Trophoblast cell (in vitro differentiated cells and primary cell): ENCODE measurements at regions not wholly inside any gene's neighbourhood (a gene's known extent, or its start where the extent isn't known, plus 50 kb on each side); places are given as distances from the start of the nearest gene placed in this dataset.

Experiments
- DNase-seq, 2 donors: peaks; one replicate each; pipeline ENCODE4 v3.0.0-alpha.2; 2016
- H2AFZ ChIP-seq: 2 replicates; pipeline ENCODE4 v1.6.1; 2013; ENCODE audit warnings: low read length, moderate library complexity, mild to moderate bottlenecking; ENCODE audit not compliant: insufficient read depth, poor library complexity
- H2AK5ac ChIP-seq: 2 replicates; pipeline ENCODE4 v1.6.1; 2013; ENCODE audit warnings: mild to moderate bottlenecking, low read length
- H2BK120ac ChIP-seq: 2 replicates; pipeline ENCODE4 v1.6.1; 2013; ENCODE audit warnings: low read length, mild to moderate bottlenecking, moderate library complexity; ENCODE audit not compliant: insufficient read depth, poor library complexity
- H2BK12ac ChIP-seq: 2 replicates; pipeline ENCODE4 v1.6.1; 2013; ENCODE audit warnings: mild to moderate bottlenecking, low read length, moderate library complexity
- H2BK5ac ChIP-seq: 2 replicates; pipeline ENCODE4 v1.6.1; 2013; ENCODE audit warnings: low read length, low read depth, moderate library complexity, mild to moderate bottlenecking; ENCODE audit not compliant: poor library complexity
- H3K14ac ChIP-seq: 2 replicates; pipeline ENCODE4 v1.6.1; 2013; ENCODE audit warnings: mild to moderate bottlenecking, low read length
- H3K18ac ChIP-seq: 2 replicates; pipeline ENCODE4 v1.6.1; 2013; ENCODE audit warnings: mild to moderate bottlenecking, low read length
- H3K23ac ChIP-seq: 2 replicates; pipeline ENCODE4 v1.6.1; 2013; ENCODE audit warnings: low read length
- H3K27ac ChIP-seq: 2 replicates; pipeline ENCODE4 v1.5.1; 2013; ENCODE audit warnings: low read depth, mild to moderate bottlenecking, inconsistent platforms, low read length, moderate library complexity
- H3K27me3 ChIP-seq: 2 replicates; pipeline ENCODE4 v1.6.1; 2013; ENCODE audit warnings: inconsistent platforms, mild to moderate bottlenecking, low read length, moderate library complexity; ENCODE audit not compliant: insufficient read depth
- H3K36me3 ChIP-seq, 2 experiments: 1 replicate in 1 of 2; 2 replicates in 1 of 2; pipeline ENCODE4 v1.6.1; 2013; ENCODE audit warnings: low read length in 2 of 2, mild to moderate bottlenecking in 2 of 2, moderate library complexity in 1 of 2; ENCODE audit not compliant: insufficient read depth in 2 of 2, control insufficient read depth in 1 of 2
- H3K4ac ChIP-seq: 2 replicates; pipeline ENCODE4 v1.6.1; 2013; ENCODE audit warnings: low read depth, mild to moderate bottlenecking, low read length, moderate library complexity
- H3K4me1 ChIP-seq, 2 experiments: 1 replicate in 1 of 2; 2 replicates in 1 of 2; pipeline ENCODE4 v1.6.1; 2013; ENCODE audit warnings: low read length in 2 of 2, mild to moderate bottlenecking in 2 of 2, moderate library complexity in 1 of 2; ENCODE audit not compliant: insufficient read depth in 2 of 2, control insufficient read depth in 1 of 2
- H3K4me2 ChIP-seq: 2 replicates; pipeline ENCODE4 v1.6.1; 2013; ENCODE audit warnings: inconsistent platforms, mild to moderate bottlenecking, low read length, moderate library complexity
- H3K4me3 ChIP-seq: 2 replicates; pipeline ENCODE4 v1.5.1; 2013; ENCODE audit warnings: mild to moderate bottlenecking, low read depth, low read length, inconsistent platforms
- H3K79me1 ChIP-seq: one replicate; pipeline ENCODE4 v1.6.1; 2013; ENCODE audit warnings: low read length
- H3K79me2 ChIP-seq: 2 replicates; pipeline ENCODE4 v1.6.1; 2013; ENCODE audit warnings: low read length, mild to moderate bottlenecking; ENCODE audit not compliant: control insufficient read depth, insufficient read depth, poor library complexity
- H3K9ac ChIP-seq: 2 replicates; pipeline ENCODE4 v1.6.1; 2013; ENCODE audit warnings: mild to moderate bottlenecking, low read length
- H3K9me3 ChIP-seq: 2 replicates; pipeline ENCODE4 v1.6.1; 2013; ENCODE audit warnings: low read depth, mild to moderate bottlenecking, control low read depth, inconsistent platforms, low read length; ENCODE audit not compliant: insufficient read depth
- H4K12ac ChIP-seq: 2 replicates; pipeline ENCODE4 v1.6.1; 2013; ENCODE audit warnings: low read depth, mild to moderate bottlenecking, low read length, moderate library complexity
- H4K8ac ChIP-seq: 2 replicates; pipeline ENCODE4 v1.6.1; 2013; ENCODE audit warnings: low read depth, mild to moderate bottlenecking, low read length, moderate library complexity
- H4K91ac ChIP-seq: one replicate; pipeline ENCODE4 v1.6.1; 2013; ENCODE audit warnings: low read depth, mild to moderate bottlenecking, low read length, moderate library complexity
- WGBS: extraction: QIAGEN DNeasy Blood & Tissue Kit; methylation state at CpG from one replicate; pipeline ENCODE4 v1.1.7; 2013; ENCODE audit warnings: missing lambda C conversion rate; ENCODE audit not compliant: insufficient read length, insufficient coverage; ENCODE audit errors: extremely low coverage; 5-methylcytosine and 5-hydroxymethylcytosine counted together

DNA sequence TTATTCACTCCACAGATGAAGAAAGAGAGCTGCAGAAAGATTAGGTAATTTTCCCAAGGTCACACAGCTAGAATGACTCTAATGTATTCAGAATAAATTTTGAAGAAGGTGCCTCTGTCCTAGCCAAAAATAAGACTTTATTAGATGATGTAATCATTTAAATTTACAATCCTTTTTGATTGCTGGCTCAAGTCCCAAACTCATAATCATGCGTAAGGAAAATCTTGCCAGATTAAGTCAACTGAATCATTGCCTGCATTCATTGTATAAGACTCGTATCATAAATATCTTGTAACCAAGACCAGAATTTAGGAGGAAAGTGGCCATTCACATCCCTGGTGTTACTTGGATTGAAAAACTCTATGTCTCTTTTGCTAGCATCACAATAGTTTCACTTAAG, 53.1 kb upstream of the STK39 start:
- Histone ChIP-seq H2BK5ac (no peak overlapping the region), H3K27ac (no peak overlapping the region), H3K4me2 (no peak overlapping the region), H2BK12ac (no peak overlapping the region), H2BK120ac (no peak overlapping the region), H3K79me1 (no peaks in the 10 kb centered on the region), H2AFZ (no peak overlapping the region), H3K9ac (no peak overlapping the region), H3K4ac (no peak overlapping the region), H3K36me3 (no peaks in the 10 kb centered on the region), H3K14ac (no peak overlapping the region), H3K23ac (no peak overlapping the region), H2AK5ac (no peak overlapping the region), H3K79me2 (no peaks in the 10 kb centered on the region), H4K8ac (no peak overlapping the region), H3K27me3 (no peaks in the 10 kb centered on the region), H3K4me3 (no peak overlapping the region), H3K4me1 (peaks cover 0 to 2% of the 10 kb centered on the region in 2 experiments), H3K9me3 (no peaks in the 10 kb centered on the region), H4K91ac (no peak overlapping the region), H4K12ac (no peak overlapping the region), H3K18ac (no peak overlapping the region)
- no peak for DNase-seq
- WGBS = no CpG with 5 or more reads among the region's 2 CpGs

DNA sequence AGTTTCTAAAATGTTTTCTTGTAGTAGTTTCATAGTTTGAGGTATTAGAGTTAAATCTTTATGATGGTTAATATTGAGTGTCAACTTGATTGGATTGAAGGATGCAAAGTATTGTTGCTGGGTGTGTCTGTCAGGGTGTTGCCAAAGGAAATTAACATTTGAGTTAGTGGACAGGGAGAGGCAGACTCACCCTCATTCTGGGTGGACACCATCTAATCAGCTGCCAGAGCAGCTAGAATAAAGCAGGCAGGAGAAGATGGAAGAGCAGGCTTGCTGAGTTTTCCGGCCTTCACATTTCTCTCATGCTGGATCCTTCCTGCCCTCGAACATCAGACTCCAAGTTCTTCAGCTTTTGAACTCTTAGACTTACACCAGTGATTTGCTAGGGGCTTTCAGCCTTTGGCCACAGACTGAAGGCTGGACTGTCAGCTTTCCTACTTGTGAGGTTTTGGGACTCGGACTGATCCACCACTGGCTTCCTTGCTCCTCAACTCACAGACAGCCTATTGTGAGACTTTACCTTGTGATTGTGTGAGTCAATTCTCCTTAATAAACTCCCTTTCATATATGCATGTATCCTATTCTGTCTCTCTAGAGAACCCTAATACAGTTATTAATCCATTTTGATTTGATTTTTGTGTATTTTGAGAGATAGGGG, 56.8 kb upstream of the STK39 start:
- Histone ChIP-seq H4K8ac (no peak overlapping the region), H2AK5ac (no peak overlapping the region), H3K9ac (no peak overlapping the region), H4K12ac (no peak overlapping the region), H3K4ac (no peak overlapping the region), H3K36me3 (no peaks in the 10 kb centered on the region), H3K9me3 (no peaks in the 10 kb centered on the region), H2BK12ac (no peak overlapping the region), H3K18ac (no peak overlapping the region), H3K14ac (no peak overlapping the region), H3K79me1 (no peaks in the 10 kb centered on the region), H2AFZ (no peak overlapping the region), H2BK120ac (no peak overlapping the region), H3K23ac (no peak overlapping the region), H3K4me1 (no peaks in the 10 kb centered on the region), H2BK5ac (no peak overlapping the region), H3K79me2 (no peaks in the 10 kb centered on the region), H3K4me3 (no peak overlapping the region), H3K4me2 (no peak overlapping the region), H3K27me3 (no peaks in the 10 kb centered on the region), H4K91ac (no peak overlapping the region), H3K27ac (no peak overlapping the region)
- no CpG with 5 or more reads among the region's 3 CpGs for WGBS
- DNase-seq = no peak

DNA sequence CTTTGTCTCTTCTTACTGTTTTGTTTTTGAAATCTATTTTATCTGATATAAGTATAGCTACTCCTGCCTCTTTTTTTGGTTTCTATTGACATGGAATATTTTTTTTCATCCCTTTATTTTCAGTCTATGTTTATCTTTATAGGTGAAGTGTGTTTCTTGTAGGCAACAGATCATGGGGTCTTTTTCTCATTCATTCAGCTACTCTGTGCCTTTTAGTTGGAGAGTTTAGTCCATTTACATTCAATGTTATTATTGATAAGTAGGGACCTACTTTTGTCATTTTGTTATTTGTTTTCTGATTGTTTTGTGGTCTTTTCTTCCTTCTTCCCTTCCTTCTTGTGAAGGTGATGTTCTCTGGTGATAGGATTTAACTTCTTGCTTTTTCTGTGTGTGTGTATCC, 60.0 kb upstream of the STK39 start:
- no peak overlapping the region for H4K12ac ChIP-seq
- no peak overlapping the region for H3K18ac ChIP-seq
- no peak overlapping the region for H3K4me2 ChIP-seq
- no peaks in the 10 kb centered on the region for H3K9me3 ChIP-seq
- no peak overlapping the region for H3K27ac ChIP-seq
- no peak overlapping the region for H3K23ac ChIP-seq
- no peak overlapping the region for H3K14ac ChIP-seq
- H2BK5ac ChIP-seq = no peak overlapping the region
- DNase-seq = no peak
- no peaks in the 10 kb centered on the region for H3K79me2 ChIP-seq
- no peak overlapping the region for H2BK12ac ChIP-seq
- H3K4me3 ChIP-seq = no peak overlapping the region
- H3K4ac ChIP-seq = no peak overlapping the region
- H3K79me1 ChIP-seq = no peaks in the 10 kb centered on the region
- no peak overlapping the region for H2AFZ ChIP-seq
- no peaks in the 10 kb centered on the region for H3K4me1 ChIP-seq
- no peak overlapping the region for H2AK5ac ChIP-seq
- no peak overlapping the region for H4K91ac ChIP-seq
- no peak overlapping the region for H3K9ac ChIP-seq
- H4K8ac ChIP-seq = no peak overlapping the region
- H3K36me3 ChIP-seq = no peaks in the 10 kb centered on the region
- H2BK120ac ChIP-seq = no peak overlapping the region
- no peaks in the 10 kb centered on the region for H3K27me3 ChIP-seq

DNA sequence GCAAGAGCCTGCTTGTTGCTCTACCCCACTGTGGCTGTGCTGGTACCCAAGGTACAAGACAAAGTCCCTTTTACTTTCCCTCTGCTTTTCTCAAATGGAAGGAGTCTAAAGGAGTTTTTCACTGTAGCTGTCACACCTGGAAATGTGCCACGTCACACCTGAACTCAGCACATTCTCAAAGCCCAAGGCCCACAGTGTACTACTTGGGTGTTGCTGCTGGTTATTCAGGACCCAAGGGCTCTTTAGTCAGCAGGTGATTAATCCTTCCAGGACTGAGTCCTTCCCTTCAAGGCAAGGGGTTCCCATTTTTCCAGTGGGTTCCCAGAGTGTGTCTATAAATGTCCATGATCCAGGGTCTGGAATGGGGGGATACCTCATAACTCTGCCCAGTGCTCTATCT, 63.2 kb upstream of the STK39 start:
- Histone ChIP-seq H3K27ac (no peak overlapping the region), H3K9me3 (peaks cover 2% of the 10 kb centered on the region), H3K27me3 (no peaks in the 10 kb centered on the region), H3K79me1 (no peaks in the 10 kb centered on the region), H2BK12ac (no peak overlapping the region), H4K91ac (no peak overlapping the region), H2AFZ (no peak overlapping the region), H3K14ac (no peak overlapping the region), H2AK5ac (no peak overlapping the region), H3K36me3 (no peaks in the 10 kb centered on the region), H4K8ac (no peak overlapping the region), H3K4me3 (no peak overlapping the region), H2BK120ac (no peak overlapping the region), H3K4me1 (no peaks in the 10 kb centered on the region), H3K23ac (no peak overlapping the region), H4K12ac (no peak overlapping the region), H3K4ac (no peak overlapping the region), H3K4me2 (no peak overlapping the region), H3K9ac (no peak overlapping the region), H3K79me2 (no peaks in the 10 kb centered on the region), H2BK5ac (no peak overlapping the region), H3K18ac (no peak overlapping the region)
- no CpG with 5 or more reads among the region's 1 CpG for WGBS
- no peak for DNase-seq
